Mesenchymal stem cell (in vitro differentiated cells and primary cell): ENCODE measurements at regions not wholly inside any gene's neighbourhood (a gene's known extent, or its start where the extent isn't known, plus 50 kb on each side); places are given as distances from the start of the nearest gene placed in this dataset.

Source experiments
- DNase-seq: peaks from one replicate; pipeline ENCODE4 v3.0.0-alpha.2; 2013
- H2AFZ ChIP-seq: one replicate; pipeline ENCODE4 v1.6.1; 2013; ENCODE audit warnings: low read depth, mild to moderate bottlenecking, control low read depth, inconsistent platforms, low read length, moderate library complexity
- H2AK5ac ChIP-seq: 2 replicates; pipeline ENCODE4 v1.6.1; 2013; ENCODE audit warnings: low read length, moderate library complexity, mild to moderate bottlenecking, inconsistent platforms; ENCODE audit not compliant: severe bottlenecking
- H2BK120ac ChIP-seq: one replicate; pipeline ENCODE4 v1.6.1; 2013; ENCODE audit warnings: low read depth, mild to moderate bottlenecking, inconsistent platforms, low read length, moderate library complexity
- H2BK12ac ChIP-seq, 2 experiments: one replicate each; pipeline ENCODE4 v1.6.1; 2013; ENCODE audit warnings: inconsistent platforms in 2 of 2, low read length in 2 of 2, mild to moderate bottlenecking in 2 of 2, moderate library complexity in 2 of 2, control low read depth in 1 of 2
- H2BK15ac ChIP-seq: one replicate; pipeline ENCODE4 v1.6.1; 2013; ENCODE audit warnings: mild to moderate bottlenecking, low read depth, inconsistent platforms; ENCODE audit not compliant: poor library complexity, severe bottlenecking
- H2BK5ac ChIP-seq: 2 replicates; pipeline ENCODE4 v1.6.1; 2013; ENCODE audit warnings: low read depth, mild to moderate bottlenecking, low read length, control low read depth, inconsistent platforms; ENCODE audit not compliant: poor library complexity, severe bottlenecking
- H3K14ac ChIP-seq, 2 experiments: one replicate each; pipeline ENCODE4 v1.6.1; 2013; ENCODE audit warnings: inconsistent platforms in 2 of 2, low read length in 2 of 2, control low read depth in 1 of 2, mild to moderate bottlenecking in 1 of 2, moderate library complexity in 1 of 2
- H3K18ac ChIP-seq, 2 experiments: one replicate each; pipeline ENCODE4 v1.6.1; 2013; ENCODE audit warnings: inconsistent platforms in 2 of 2, low read length in 2 of 2, control low read depth in 1 of 2, low read depth in 1 of 2, mild to moderate bottlenecking in 1 of 2
- H3K23ac ChIP-seq, 2 experiments: one replicate each; pipeline ENCODE4 v1.6.1; 2013; ENCODE audit warnings: inconsistent platforms in 2 of 2, low read length in 2 of 2, mild to moderate bottlenecking in 2 of 2, moderate library complexity in 2 of 2, control low read depth in 1 of 2
- H3K27ac ChIP-seq: 2 replicates; pipeline ENCODE4 v1.5.1; 2013; ENCODE audit warnings: mild to moderate bottlenecking, moderate library complexity, low read length, control low read depth, inconsistent platforms; ENCODE audit not compliant: poor library complexity, severe bottlenecking
- H3K27me3 ChIP-seq, 2 experiments: 2 replicates each; pipeline versions ENCODE4 v1.6.1 to v1.7.0; 2013; ENCODE audit warnings: low read length in 2 of 2, mild to moderate bottlenecking in 2 of 2, moderate library complexity in 2 of 2, control low read depth in 1 of 2, inconsistent platforms in 1 of 2; ENCODE audit not compliant: control insufficient read depth in 1 of 2, insufficient read depth in 1 of 2
- H3K36me3 ChIP-seq, 2 experiments: 2 replicates each; pipeline versions ENCODE4 v1.6.1 to v1.7.0; 2013; ENCODE audit warnings: low read length in 2 of 2, control low read depth in 1 of 2, inconsistent platforms in 1 of 2, low read depth in 1 of 2, mild to moderate bottlenecking in 1 of 2; ENCODE audit not compliant: insufficient read depth in 2 of 2, control insufficient read depth in 1 of 2
- H3K4ac ChIP-seq, 2 experiments: one replicate each; pipeline ENCODE4 v1.6.1; 2013; ENCODE audit warnings: inconsistent platforms in 2 of 2, low read length in 2 of 2, mild to moderate bottlenecking in 2 of 2, moderate library complexity in 2 of 2, control low read depth in 1 of 2, low read depth in 1 of 2
- H3K4me1 ChIP-seq: 2 replicates; pipeline ENCODE4 v1.6.1; 2013; ENCODE audit warnings: low read depth, low read length, control low read depth; ENCODE audit not compliant: control insufficient read depth, insufficient read depth
- H3K4me2 ChIP-seq: 2 replicates; pipeline ENCODE4 v1.6.1; 2013; ENCODE audit warnings: low read length, mild to moderate bottlenecking, inconsistent platforms; ENCODE audit not compliant: poor library complexity, severe bottlenecking
- H3K4me3 ChIP-seq, 2 experiments: 2 replicates each; pipeline versions ENCODE4 v1.5.1 to v1.7.0; 2013; ENCODE audit warnings: low read length in 2 of 2, mild to moderate bottlenecking in 2 of 2, control low read depth in 1 of 2, low read depth in 1 of 2; ENCODE audit not compliant: insufficient read depth in 1 of 2
- H3K79me1 ChIP-seq: replicated peaks from 2 replicates; pipeline ENCODE4 v1.6.1; 2013; ENCODE audit warnings: mild to moderate bottlenecking, control low read depth, low read length, inconsistent platforms; ENCODE audit not compliant: poor library complexity, severe bottlenecking
- H3K9ac ChIP-seq: 2 replicates; pipeline ENCODE4 v1.7.0; 2013; ENCODE audit warnings: mild to moderate bottlenecking, low read length, moderate library complexity
- H3K9me3 ChIP-seq: 2 replicates; pipeline ENCODE4 v1.7.0; 2013; ENCODE audit warnings: mild to moderate bottlenecking, low read length; ENCODE audit not compliant: control insufficient read depth
- H4K8ac ChIP-seq: one replicate; pipeline ENCODE4 v1.6.1; 2013; ENCODE audit warnings: inconsistent platforms, mild to moderate bottlenecking, low read length, moderate library complexity
- H4K91ac ChIP-seq: one replicate; pipeline ENCODE4 v1.6.1; 2013; ENCODE audit warnings: mild to moderate bottlenecking, low read length, inconsistent platforms
- WGBS: methylation state at CpG from one replicate; pipeline ENCODE4 v1.1.7; 2013; ENCODE audit warnings: mixed read lengths; 5-methylcytosine and 5-hydroxymethylcytosine counted together

DNA sequence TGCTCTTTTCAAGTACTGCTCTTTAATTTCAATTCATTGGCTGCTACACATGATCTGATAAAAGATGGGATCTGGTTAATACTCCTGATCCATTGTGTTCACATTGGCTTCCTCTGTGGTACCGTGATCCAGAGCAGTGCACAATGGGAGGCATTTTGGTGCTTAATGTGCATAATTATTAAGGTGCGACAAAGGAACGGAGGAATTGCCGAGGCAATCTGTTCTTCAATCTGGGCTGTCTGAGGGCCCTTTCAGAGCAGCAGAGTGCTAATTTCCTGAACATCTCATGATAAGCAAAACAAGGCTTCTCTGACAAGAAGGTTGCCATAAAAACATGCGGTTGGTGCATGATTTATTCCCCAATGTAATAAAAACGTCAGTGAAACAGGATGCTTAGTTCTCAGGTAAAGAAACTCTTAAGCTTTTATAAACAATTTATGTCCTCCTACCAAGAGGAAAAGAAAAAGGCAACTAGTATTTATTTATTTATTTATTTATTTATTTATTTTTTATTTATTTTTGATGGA is 64.0 kb upstream of the EPHA3 start:
- Histone ChIP-seq H3K9me3 (no peaks in the 10 kb centered on the region), H3K9ac (no peak overlapping the region), H4K8ac (no peak overlapping the region), H2BK120ac (no peak overlapping the region), H3K14ac (no peak overlapping the region), H4K91ac (no peak overlapping the region), H2BK5ac (no peak overlapping the region), H3K27me3 (no peaks in the 10 kb centered on the region), H2AFZ (no peak overlapping the region), H3K18ac (no peak overlapping the region), H3K36me3 (no peaks in the 10 kb centered on the region), H2BK15ac (no peak overlapping the region), H3K4me1 (no peaks in the 10 kb centered on the region), H2BK12ac (no peak overlapping the region), H3K23ac (no peak overlapping the region), H3K4me2 (no peak overlapping the region), H3K27ac (no peak overlapping the region), H3K79me1 (no peaks in the 10 kb centered on the region), H3K4ac (no peak overlapping the region), H2AK5ac (no peak overlapping the region), H3K4me3 (no peak overlapping the region)
- DNase-seq, result no peak
- 18% methylated on average over 4 of the region's 6 CpGs for WGBS

DNA sequence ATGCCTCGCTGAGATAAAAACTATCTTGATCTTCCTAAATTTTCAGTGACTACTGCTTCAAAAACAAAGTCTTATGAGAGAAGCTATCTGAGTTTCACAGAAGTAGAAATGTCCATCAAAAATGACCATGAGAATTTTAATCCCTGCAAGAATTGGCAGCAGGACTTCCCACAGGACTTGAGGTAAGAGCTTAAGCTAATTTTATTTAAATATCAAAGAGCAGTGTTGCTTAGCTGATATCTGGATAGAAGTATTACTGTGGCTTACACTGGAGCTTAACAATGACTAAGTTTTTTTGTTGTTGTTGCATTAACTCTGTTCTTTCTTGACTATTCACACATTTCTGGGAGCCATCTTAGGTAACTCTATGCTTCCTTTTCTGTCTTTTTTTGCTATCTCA is 60.8 kb upstream of the EPHA3 start:
- no peaks in the 10 kb centered on the region for H3K27me3 ChIP-seq
- H4K91ac ChIP-seq, result no peak overlapping the region
- no peak overlapping the region for H2BK120ac ChIP-seq
- no peak overlapping the region for H3K4ac ChIP-seq
- no peak overlapping the region for H2BK15ac ChIP-seq
- no peak overlapping the region for H3K14ac ChIP-seq
- no peak overlapping the region for H2BK12ac ChIP-seq
- no peaks in the 10 kb centered on the region for H3K4me1 ChIP-seq
- WGBS, result no CpG with 5 or more reads among the region's 1 CpG
- H3K18ac ChIP-seq, result no peak overlapping the region
- H4K8ac ChIP-seq, result no peak overlapping the region
- no peaks in the 10 kb centered on the region for H3K36me3 ChIP-seq
- H2AK5ac ChIP-seq, result no peak overlapping the region
- H3K23ac ChIP-seq, result no peak overlapping the region
- H3K4me3 ChIP-seq, result no peak overlapping the region
- H3K4me2 ChIP-seq, result no peak overlapping the region
- no peak overlapping the region for H3K9ac ChIP-seq
- H3K79me1 ChIP-seq, result no peaks in the 10 kb centered on the region
- no peak for DNase-seq
- H2AFZ ChIP-seq, result no peak overlapping the region
- no peak overlapping the region for H3K27ac ChIP-seq
- H2BK5ac ChIP-seq, result no peak overlapping the region
- H3K9me3 ChIP-seq, result no peaks in the 10 kb centered on the region

DNA sequence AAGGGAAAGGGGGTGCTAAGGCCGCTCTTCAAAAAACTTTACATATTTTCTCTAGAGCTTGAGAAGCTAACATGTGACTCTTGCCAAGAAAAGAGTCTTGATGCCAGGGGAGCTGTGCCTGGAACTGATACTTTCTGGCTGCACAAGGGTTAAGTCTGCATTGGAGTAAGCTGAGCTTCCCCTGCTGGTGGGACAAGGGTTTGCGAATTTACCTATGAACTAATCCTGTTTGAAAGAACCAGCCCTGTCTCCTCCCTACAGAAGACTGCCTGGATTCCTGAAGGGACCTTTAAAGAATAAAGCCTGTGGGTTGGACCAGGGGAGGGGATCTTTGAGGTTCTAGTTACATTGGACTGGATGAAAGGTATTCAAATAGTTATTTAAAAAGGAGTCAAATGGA is 58.3 kb upstream of the EPHA3 start:
- no peak overlapping the region for H2AFZ ChIP-seq
- no peaks in the 10 kb centered on the region for H3K36me3 ChIP-seq
- H3K4me1 ChIP-seq, result no peaks in the 10 kb centered on the region
- H3K14ac ChIP-seq, result no peak overlapping the region
- no peaks in the 10 kb centered on the region for H3K9me3 ChIP-seq
- H3K79me1 ChIP-seq, result no peaks in the 10 kb centered on the region
- no peak overlapping the region for H3K27ac ChIP-seq
- H3K18ac ChIP-seq, result no peak overlapping the region
- no CpG with 5 or more reads among the region's 2 CpGs for WGBS
- H3K4ac ChIP-seq, result no peak overlapping the region
- H3K9ac ChIP-seq, result no peak overlapping the region
- H2AK5ac ChIP-seq, result no peak overlapping the region
- no peak overlapping the region for H2BK12ac ChIP-seq
- no peak overlapping the region for H2BK15ac ChIP-seq
- H2BK5ac ChIP-seq, result no peak overlapping the region
- H3K27me3 ChIP-seq, result no peaks in the 10 kb centered on the region
- H4K8ac ChIP-seq, result no peak overlapping the region
- DNase-seq, result no peak
- H2BK120ac ChIP-seq, result no peak overlapping the region
- no peak overlapping the region for H3K4me3 ChIP-seq
- no peak overlapping the region for H3K23ac ChIP-seq
- H3K4me2 ChIP-seq, result no peak overlapping the region
- no peak overlapping the region for H4K91ac ChIP-seq

DNA sequence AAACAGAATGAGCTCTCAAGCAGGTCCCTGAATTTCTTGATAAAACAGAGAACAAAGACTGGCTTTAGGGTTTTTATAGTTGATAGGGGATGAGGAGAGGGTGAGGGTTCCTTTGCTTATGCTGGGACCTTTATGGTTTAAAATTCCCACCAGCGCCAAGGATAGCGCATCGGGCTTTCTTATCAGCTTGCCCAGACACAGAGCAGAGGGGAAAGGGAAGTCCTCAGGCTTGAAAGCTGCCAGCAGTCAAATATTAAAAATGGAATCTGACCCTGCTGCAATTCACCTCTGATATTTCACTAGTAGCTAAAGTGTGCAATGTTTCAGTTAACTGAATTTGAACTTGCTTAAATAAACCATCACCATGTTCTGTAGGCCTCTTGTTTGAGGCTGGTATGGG is 55.0 kb upstream of the EPHA3 start:
- H3K4me1 ChIP-seq, result no peaks in the 10 kb centered on the region
- H2BK5ac ChIP-seq, result no peak overlapping the region
- no peaks in the 10 kb centered on the region for H3K27me3 ChIP-seq
- no peak overlapping the region for H3K18ac ChIP-seq
- H3K9ac ChIP-seq, result no peak overlapping the region
- H4K91ac ChIP-seq, result no peak overlapping the region
- H2AFZ ChIP-seq, result no peak overlapping the region
- H2BK120ac ChIP-seq, result no peak overlapping the region
- no peak overlapping the region for H3K4me3 ChIP-seq
- H2BK15ac ChIP-seq, result no peak overlapping the region
- H3K14ac ChIP-seq, result no peak overlapping the region
- H4K8ac ChIP-seq, result no peak overlapping the region
- WGBS, result 64% methylated on average over 3 of the region's 3 CpGs
- no peaks in the 10 kb centered on the region for H3K36me3 ChIP-seq
- no peak overlapping the region for H3K4ac ChIP-seq
- no peak overlapping the region for H3K4me2 ChIP-seq
- no peaks in the 10 kb centered on the region for H3K79me1 ChIP-seq
- no peak for DNase-seq
- H2AK5ac ChIP-seq, result no peak overlapping the region
- H3K9me3 ChIP-seq, result no peaks in the 10 kb centered on the region
- H2BK12ac ChIP-seq, result no peak overlapping the region
- no peak overlapping the region for H3K27ac ChIP-seq
- no peak overlapping the region for H3K23ac ChIP-seq
